H9 (cell line): ENCODE measurements at regions not wholly inside any gene's neighbourhood (a gene's known extent, or its start where the extent isn't known, plus 50 kb on each side); places are given as distances from the start of the nearest gene placed in this dataset.

ENCODE experiments used
- DNase-seq: peaks from one replicate; pipeline ENCODE4 v3.0.0-alpha.2; 2017
- H2AFZ ChIP-seq: one replicate; pipeline ENCODE4 v1.6.1; 2013; ENCODE audit warnings: mild to moderate bottlenecking, low read length, control low read depth, moderate library complexity
- H2AK5ac ChIP-seq: 2 replicates; pipeline ENCODE4 v1.6.1; 2013; ENCODE audit warnings: low read length, control low read depth, mixed read lengths; ENCODE audit not compliant: insufficient read length
- H2BK120ac ChIP-seq: one replicate; pipeline ENCODE4 v1.6.1; 2013; ENCODE audit warnings: low read depth, mild to moderate bottlenecking, low read length, control low read depth, inconsistent platforms; ENCODE audit not compliant: poor library complexity, severe bottlenecking
- H2BK12ac ChIP-seq: 2 replicates; pipeline ENCODE4 v1.6.1; 2013; ENCODE audit warnings: low read length, control low read depth, mixed read lengths, low read depth; ENCODE audit not compliant: insufficient read length
- H2BK15ac ChIP-seq: 2 replicates; pipeline ENCODE4 v1.6.1; 2013; ENCODE audit warnings: low read depth, low read length, control low read depth
- H2BK20ac ChIP-seq: one replicate; pipeline ENCODE4 v1.6.1; 2013; ENCODE audit warnings: low read depth, mild to moderate bottlenecking, low read length, control low read depth, inconsistent platforms; ENCODE audit not compliant: poor library complexity, severe bottlenecking
- H2BK5ac ChIP-seq: 2 replicates; pipeline ENCODE4 v1.6.1; 2013; ENCODE audit warnings: low read length, control low read depth, mixed read lengths; ENCODE audit not compliant: insufficient read length
- H3K14ac ChIP-seq: 2 replicates; pipeline ENCODE4 v1.6.1; 2013; ENCODE audit warnings: low read length, control low read depth; ENCODE audit not compliant: insufficient read depth
- H3K18ac ChIP-seq: 2 replicates; pipeline ENCODE4 v1.6.1; 2013; ENCODE audit warnings: low read depth, mild to moderate bottlenecking, mixed read lengths, low read length, control low read depth; ENCODE audit not compliant: insufficient read length
- H3K23ac ChIP-seq: 2 replicates; pipeline ENCODE4 v1.6.1; 2013; ENCODE audit warnings: low read length, control low read depth, mixed read lengths, low read depth; ENCODE audit not compliant: insufficient read length
- H3K23me2 ChIP-seq: 2 replicates; pipeline ENCODE4 v1.6.1; 2013; ENCODE audit warnings: low read depth, mild to moderate bottlenecking, mixed read lengths, low read length, control low read depth; ENCODE audit not compliant: insufficient read length, poor library complexity, severe bottlenecking
- H3K27ac ChIP-seq: 2 replicates; pipeline ENCODE4 v1.5.1; 2013; ENCODE audit warnings: low read length, control low read depth, mixed read lengths, low read depth; ENCODE audit not compliant: insufficient read length
- H3K27me3 ChIP-seq: 2 replicates; pipeline ENCODE4 v1.6.1; 2013; ENCODE audit warnings: low read length, control low read depth, inconsistent platforms; ENCODE audit not compliant: insufficient read depth
- H3K4ac ChIP-seq: 2 replicates; pipeline ENCODE4 v1.6.1; 2013; ENCODE audit warnings: low read depth, mild to moderate bottlenecking, control low read depth, inconsistent platforms, low read length, moderate library complexity
- H3K4me1 ChIP-seq: 2 replicates; pipeline ENCODE4 v1.6.1; 2013; ENCODE audit warnings: low read length, control low read depth, inconsistent platforms; ENCODE audit not compliant: insufficient read depth
- H3K4me2 ChIP-seq: 2 replicates; pipeline ENCODE4 v1.6.1; 2013; ENCODE audit warnings: low read length, control low read depth, mixed read lengths; ENCODE audit not compliant: insufficient read length, insufficient read depth
- H3K56ac ChIP-seq: 2 replicates; pipeline ENCODE4 v1.6.1; 2013; ENCODE audit warnings: low read depth, mild to moderate bottlenecking, mixed read lengths, low read length, control low read depth; ENCODE audit not compliant: insufficient read length
- H3K79me1 ChIP-seq: 2 replicates; pipeline ENCODE4 v1.6.1; 2013; ENCODE audit warnings: low read depth, mild to moderate bottlenecking, moderate library complexity, low read length, control low read depth, inconsistent platforms; ENCODE audit not compliant: insufficient read depth, poor library complexity, severe bottlenecking
- H3K79me2 ChIP-seq: 2 replicates; pipeline ENCODE4 v1.6.1; 2013; ENCODE audit warnings: low read length, control low read depth, inconsistent platforms; ENCODE audit not compliant: insufficient read depth
- H3K9ac ChIP-seq: 2 replicates; pipeline ENCODE4 v1.6.1; 2013; ENCODE audit warnings: low read length, control low read depth, mixed read lengths; ENCODE audit not compliant: insufficient read length; ENCODE audit errors: extremely low read depth
- H3K9me3 ChIP-seq: one replicate; pipeline ENCODE4 v1.6.1; 2013; ENCODE audit warnings: low read depth, low read length, inconsistent platforms; ENCODE audit not compliant: control insufficient read depth
- H3T11ph ChIP-seq: one replicate; pipeline ENCODE4 v1.6.1; 2013; ENCODE audit warnings: mild to moderate bottlenecking, low read length, control low read depth, inconsistent platforms
- H4K20me1 ChIP-seq: one replicate; pipeline ENCODE4 v1.6.1; 2013; ENCODE audit not compliant: control insufficient read depth, insufficient read length, insufficient read depth
- H4K5ac ChIP-seq: 2 replicates; pipeline ENCODE4 v1.6.1; 2013; ENCODE audit warnings: low read depth, mild to moderate bottlenecking, mixed read lengths, low read length, control low read depth; ENCODE audit not compliant: insufficient read length
- H4K8ac ChIP-seq: replicated peaks from 2 replicates; pipeline ENCODE4 v1.6.1; 2013; ENCODE audit warnings: low read length, control low read depth, mixed read lengths, low read depth; ENCODE audit not compliant: insufficient read length
- H4K91ac ChIP-seq: 2 replicates; pipeline ENCODE4 v1.6.1; 2013; ENCODE audit warnings: low read depth, mild to moderate bottlenecking, moderate library complexity, mixed read lengths, low read length, control low read depth; ENCODE audit not compliant: insufficient read length
- H3K27ac Mint-ChIP-seq, 3 experiments: 2 replicates in 2 of 3; 3 replicates in 1 of 3; pipeline ENCODE4 v1.8.0; 2020 to 2021; ENCODE audit warnings: mixed read lengths in 3 of 3, mild to moderate bottlenecking in 1 of 3, moderate library complexity in 1 of 3
- H3K27me3 Mint-ChIP-seq: 2 replicates; pipeline ENCODE4 v1.8.0; 2021; ENCODE audit warnings: low read depth, mild to moderate bottlenecking, moderate library complexity, mixed read lengths
- H3K36me3 Mint-ChIP-seq, 3 experiments: 2 replicates in 2 of 3; 3 replicates in 1 of 3; pipeline ENCODE4 v1.8.0; 2020 to 2021; ENCODE audit warnings: low read depth in 3 of 3, mixed read lengths in 3 of 3; ENCODE audit not compliant: insufficient read depth in 1 of 3
- H3K4me1 Mint-ChIP-seq, 2 experiments: 2 replicates each; pipeline ENCODE4 v1.8.0; 2020; ENCODE audit warnings: mixed read lengths in 2 of 2
- H3K4me3 Mint-ChIP-seq, 2 experiments: 2 replicates in 1 of 2; 3 replicates in 1 of 2; pipeline ENCODE4 v1.8.0; 2020 to 2021; ENCODE audit warnings: mild to moderate bottlenecking in 2 of 2, mixed read lengths in 2 of 2, moderate library complexity in 1 of 2
- H3K9me3 Mint-ChIP-seq, 2 experiments: 2 replicates in 1 of 2; 3 replicates in 1 of 2; pipeline ENCODE4 v1.8.0; 2020; ENCODE audit warnings: mild to moderate bottlenecking in 2 of 2, mixed read lengths in 2 of 2, moderate library complexity in 1 of 2
- TF ChIP-seq, protein P1 (sequence below): fragments of 200-600 bp; sonication (generic); conservative IDR thresholded peaks from 3 replicates; pipeline ENCODE4 v1.8.0; 2021; ENCODE audit warnings: antibody characterized with exemption, mild to moderate bottlenecking

DNA sequence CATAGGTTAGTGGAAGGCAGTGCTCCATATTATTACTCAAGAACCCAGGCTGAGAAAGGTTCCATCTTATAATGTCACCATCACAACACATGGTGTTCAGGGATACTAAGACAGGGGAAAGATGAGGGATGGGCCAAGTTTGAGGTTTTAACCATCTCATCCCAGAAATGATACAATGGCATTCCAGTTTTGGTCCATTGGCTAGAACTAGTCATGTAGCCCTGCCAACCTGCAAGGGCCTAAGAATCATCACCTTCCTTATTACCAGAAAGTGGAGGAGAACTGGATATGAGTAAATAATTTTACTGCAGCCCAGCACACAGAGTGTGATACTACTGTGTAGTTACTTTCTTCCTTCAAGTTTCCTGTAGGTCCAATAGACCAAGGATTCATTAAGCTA, 144.5 kb upstream of the ABCA1 start:
- no peak overlapping the region for H2BK12ac ChIP-seq
- no peaks in the 10 kb centered on the region for H3K36me3 Mint-ChIP-seq
- no peak overlapping the region for H4K5ac ChIP-seq
- no peak overlapping the region for H2BK5ac ChIP-seq
- H3K9ac ChIP-seq = no peak overlapping the region
- no peak overlapping the region for H3T11ph ChIP-seq
- H3K79me2 ChIP-seq = no peaks in the 10 kb centered on the region; the same call in 1 of the 2 replicates
- no peaks in the 10 kb centered on the region for H3K9me3 ChIP-seq
- no peak overlapping the region for H3K4me3 Mint-ChIP-seq
- no peak overlapping the region for H3K4ac ChIP-seq
- TF ChIP-seq, protein P1, sequence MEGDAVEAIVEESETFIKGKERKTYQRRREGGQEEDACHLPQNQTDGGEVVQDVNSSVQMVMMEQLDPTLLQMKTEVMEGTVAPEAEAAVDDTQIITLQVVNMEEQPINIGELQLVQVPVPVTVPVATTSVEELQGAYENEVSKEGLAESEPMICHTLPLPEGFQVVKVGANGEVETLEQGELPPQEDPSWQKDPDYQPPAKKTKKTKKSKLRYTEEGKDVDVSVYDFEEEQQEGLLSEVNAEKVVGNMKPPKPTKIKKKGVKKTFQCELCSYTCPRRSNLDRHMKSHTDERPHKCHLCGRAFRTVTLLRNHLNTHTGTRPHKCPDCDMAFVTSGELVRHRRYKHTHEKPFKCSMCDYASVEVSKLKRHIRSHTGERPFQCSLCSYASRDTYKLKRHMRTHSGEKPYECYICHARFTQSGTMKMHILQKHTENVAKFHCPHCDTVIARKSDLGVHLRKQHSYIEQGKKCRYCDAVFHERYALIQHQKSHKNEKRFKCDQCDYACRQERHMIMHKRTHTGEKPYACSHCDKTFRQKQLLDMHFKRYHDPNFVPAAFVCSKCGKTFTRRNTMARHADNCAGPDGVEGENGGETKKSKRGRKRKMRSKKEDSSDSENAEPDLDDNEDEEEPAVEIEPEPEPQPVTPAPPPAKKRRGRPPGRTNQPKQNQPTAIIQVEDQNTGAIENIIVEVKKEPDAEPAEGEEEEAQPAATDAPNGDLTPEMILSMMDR = no peak
- H4K91ac ChIP-seq = no peak overlapping the region
- no peak overlapping the region for H3K18ac ChIP-seq
- no peak overlapping the region for H3K23ac ChIP-seq
- H4K20me1 ChIP-seq = no peaks in the 10 kb centered on the region
- H3K27ac Mint-ChIP-seq = no peak overlapping the region
- no peak overlapping the region for H4K8ac ChIP-seq
- no peak overlapping the region for H2AFZ ChIP-seq
- H2BK120ac ChIP-seq = no peak overlapping the region
- H3K4me2 ChIP-seq = no peak overlapping the region
- H2BK20ac ChIP-seq = no peak overlapping the region
- no peaks in the 10 kb centered on the region for H3K27me3 ChIP-seq
- no peaks in the 10 kb centered on the region for H3K27me3 Mint-ChIP-seq
- H3K23me2 ChIP-seq = no peaks in the 10 kb centered on the region
- H3K9me3 Mint-ChIP-seq = no peaks in the 10 kb centered on the region; a peak in 1 of 5 replicates
- no peak overlapping the region for H3K56ac ChIP-seq
- DNase-seq = no peak
- no peaks in the 10 kb centered on the region for H3K4me1 ChIP-seq
- H2AK5ac ChIP-seq = no peak overlapping the region
- no peaks in the 10 kb centered on the region for H3K4me1 Mint-ChIP-seq
- H3K14ac ChIP-seq = no peak overlapping the region
- no peaks in the 10 kb centered on the region for H3K79me1 ChIP-seq
- no peak overlapping the region for H3K27ac ChIP-seq
- no peak overlapping the region for H2BK15ac ChIP-seq
